Endothelial cell of umbilical vein (primary cell): ENCODE measurements at regions not wholly inside any gene's neighbourhood (a gene's known extent, or its start where the extent isn't known, plus 50 kb on each side); places are given as distances from the start of the nearest gene placed in this dataset.

Source experiments
- BruUV-seq: library from RNA; stranded (reverse); fragments of 400-500 nt; replicated peaks from 2 replicates; lab custom pipeline; 2021; lab: Mats Ljungman, UMichigan
- CTCF ChIA-PET: fragments of 300-600, 350-600 bp; sonication (Branson Sonifier 250); formaldehyde crosslinking; loops from one replicate; lab custom pipeline; 2021; ENCODE audit warnings: antibody characterized with exemption, inconsistent platforms; lab: Charles Lee
- POLR2A ChIA-PET: fragments of 300-600, 350-600 bp; sonication (Branson Sonifier 250); formaldehyde crosslinking; loops from one replicate; lab custom pipeline; 2021; ENCODE audit warnings: antibody characterized with exemption, inconsistent platforms; lab: Charles Lee
- DNase-seq: peaks from one replicate; pipeline ENCODE4 v3.0.0-alpha.2; 2011; ENCODE audit warnings: low read depth, low spot score
- FAIRE-seq: peaks from 2 replicates; lab custom pipeline; 2011; peaks lifted over from hg19 to GRCh38; lab: Jason Lieb, UNC
- H2AFZ ChIP-seq: 2 replicates; pipeline ENCODE4 v1.6.0; 2012; ENCODE audit warnings: low read depth, low read length, control low read depth, inconsistent platforms
- H3K27ac ChIP-seq: 2 replicates; pipeline ENCODE4 v1.5.1; 2011; ENCODE audit warnings: low read depth, mild to moderate bottlenecking, control low read depth, low read length, moderate library complexity; ENCODE audit not compliant: insufficient read depth
- H3K27me3 ChIP-seq, 2 experiments: 2 replicates each; pipeline versions ENCODE4 v1.6.0 to v1.6.1; 2011; ENCODE audit warnings: low read length in 2 of 2, mixed read lengths in 1 of 2; ENCODE audit not compliant: control insufficient read depth in 2 of 2, insufficient read depth in 2 of 2
- H3K36me3 ChIP-seq, 2 experiments: 2 replicates in 1 of 2; 3 replicates in 1 of 2; pipeline ENCODE4 v1.5.1; 2011; ENCODE audit warnings: low read length in 2 of 2, mild to moderate bottlenecking in 1 of 2, moderate library complexity in 1 of 2; ENCODE audit not compliant: control insufficient read depth in 2 of 2, insufficient read depth in 2 of 2; ENCODE audit errors: extremely low read depth in 1 of 2
- H3K4me1 ChIP-seq: 3 replicates; pipeline ENCODE4 v1.5.1; 2011; ENCODE audit warnings: mild to moderate bottlenecking, low read length; ENCODE audit not compliant: control insufficient read depth, insufficient read depth; ENCODE audit errors: extremely low read depth
- H3K4me2 ChIP-seq: 2 replicates; pipeline ENCODE4 v1.6.1; 2011; ENCODE audit warnings: low read length, control low read depth, mixed read lengths; ENCODE audit not compliant: insufficient read depth
- H3K4me3 ChIP-seq, 3 experiments: fragments of 200-600 bp in 1 of 3; sonication (generic), shearing (Covaris generic) in 1 of 3; replicated peaks in 1 of 3; 2 replicates each; pipeline ENCODE4 v1.5.1; 2011 to 2016; ENCODE audit warnings: control low read depth in 3 of 3, low read length in 3 of 3, mild to moderate bottlenecking in 2 of 3, inconsistent platforms in 1 of 3, low read depth in 1 of 3, moderate library complexity in 1 of 3; ENCODE audit not compliant: insufficient read depth in 1 of 3
- H3K79me2 ChIP-seq: 2 replicates; pipeline ENCODE4 v1.6.0; 2012; ENCODE audit warnings: low read length, inconsistent platforms; ENCODE audit not compliant: control insufficient read depth, insufficient read depth
- H3K9ac ChIP-seq: replicated peaks from 2 replicates; pipeline ENCODE3; 2011; ENCODE audit warnings: low read length, control low read depth; ENCODE audit not compliant: insufficient read depth; ENCODE audit errors: extremely low read depth
- H3K9me1 ChIP-seq: replicated peaks from 3 replicates; pipeline ENCODE4 v1.6.0; 2011; ENCODE audit warnings: mild to moderate bottlenecking, low read length; ENCODE audit not compliant: control insufficient read depth, insufficient read depth; ENCODE audit errors: extremely low read depth
- H3K9me3 ChIP-seq: replicated peaks from 2 replicates; pipeline ENCODE4 v1.5.1; 2012; ENCODE audit warnings: low read length, inconsistent platforms; ENCODE audit not compliant: control insufficient read depth, insufficient read depth
- H4K20me1 ChIP-seq: replicated peaks from 2 replicates; pipeline ENCODE3; 2011; ENCODE audit warnings: mild to moderate bottlenecking, low read length; ENCODE audit not compliant: control insufficient read depth, insufficient read depth; ENCODE audit errors: extremely low read depth
- CTCF ChIP-seq, 2 donors: IDR thresholded peaks; 1 replicate in 1 of 2; 2 replicates in 1 of 2; pipeline ENCODE4 v1.5.1; 2011; ENCODE audit warnings: low read length in 2 of 2, mild to moderate bottlenecking in 2 of 2, moderate library complexity in 2 of 2, control low read depth in 1 of 2, inconsistent platforms in 1 of 2, low read depth in 1 of 2; ENCODE audit not compliant: insufficient read depth in 1 of 2; ENCODE audit errors: extremely low read depth in 1 of 2
- EZH2 ChIP-seq: IDR thresholded peaks from 2 replicates; pipeline ENCODE4 v1.6.1; 2012; ENCODE audit warnings: borderline replicate concordance, low read depth, mild to moderate bottlenecking, moderate library complexity, low read length, inconsistent platforms; ENCODE audit not compliant: severe bottlenecking
- FOS ChIP-seq: IDR thresholded peaks from 2 replicates; pipeline ENCODE4 v1.6.1; 2011; ENCODE audit warnings: mild to moderate bottlenecking, low read length, moderate library complexity, borderline replicate concordance; ENCODE audit not compliant: insufficient read depth
- GATA2 ChIP-seq: IDR thresholded peaks from 2 replicates; pipeline ENCODE4 v1.7.0; 2011; ENCODE audit warnings: low read depth, mild to moderate bottlenecking, moderate library complexity, mixed read lengths, low read length; ENCODE audit not compliant: insufficient read length, insufficient read depth
- JUN ChIP-seq: IDR thresholded peaks from 2 replicates; pipeline ENCODE4 v1.6.1; 2011; ENCODE audit warnings: borderline replicate concordance, low read depth; ENCODE audit not compliant: insufficient read length, insufficient read depth
- MAX ChIP-seq: IDR thresholded peaks from 2 replicates; pipeline ENCODE4 v1.6.1; 2011; ENCODE audit not compliant: insufficient read depth, insufficient read length
- MYC ChIP-seq: IDR thresholded peaks from one replicate; pipeline ENCODE4 v1.6.1; 2011; ENCODE audit warnings: mild to moderate bottlenecking, low read depth, low read length
- POLR2A ChIP-seq: IDR thresholded peaks from 2 replicates; pipeline ENCODE4 v1.6.1; 2012; ENCODE audit warnings: low read depth, mild to moderate bottlenecking, control low read depth, low read length
- dilution Hi-C: fragments of 300-500 bp; cut with MboI; formaldehyde crosslinking; loops from one replicate; pipeline ENCODE4 v1.15.0; 2019; ENCODE audit warnings: low sequenced_read_pairs; ENCODE audit not compliant: extremely low pct_ligation_motif_present
- intact Hi-C: fragments of 100-400 bp; cut with micrococcal nuclease; formaldehyde crosslinking; loops from one replicate; pipeline ENCODE4 v1.10.0; 2022

- no peaks in the 10 kb centered on the region for H3K4me1 ChIP-seq
- no peaks in the 10 kb centered on the region for H3K36me3 ChIP-seq
- dilution Hi-C loops: no loop called here
- POLR2A ChIA-PET: no interaction called here
- H2AFZ ChIP-seq: no peak overlapping the region
- no TSS peak for BruUV-seq
- no peaks in the 10 kb centered on the region for H3K9me3 ChIP-seq
- no peaks in the 10 kb centered on the region for H3K9me1 ChIP-seq
- H3K4me2 ChIP-seq: no peak overlapping the region
- H4K20me1 ChIP-seq: no peaks in the 10 kb centered on the region
- DNase-seq (no peak), FAIRE-seq (no peak)
- no peak overlapping the region for H3K4me3 ChIP-seq
- intact Hi-C loops: no loop called here
- no peaks in the 10 kb centered on the region for H3K79me2 ChIP-seq
- CTCF ChIA-PET: no interaction called here
- TF ChIP-seq JUN (no peak), EZH2 (no peak), MYC (no peak), MAX (no peak), GATA2 (no peak), CTCF (IDR thresholded peaks at IDR 0.05; ENCODE audit: extremely low read depth in 1 of 2, insufficient read depth in 1 of 2, low read depth in 1 of 2, low read length in 2 of 2) (no peak), POLR2A (no peak), FOS (no peak)
- peaks cover 0 to 8% of the 10 kb centered on the region in 2 experiments for H3K27me3 ChIP-seq
- no peak overlapping the region for H3K9ac ChIP-seq
- H3K27ac ChIP-seq: no peak overlapping the region
Observed at GRCh38 chr5:54721116-54721515, 203.6 kb downstream of the SNX18 start.
